GM12873 (cell line): ENCODE measurements at regions not wholly inside any gene's neighbourhood (a gene's known extent, or its start where the extent isn't known, plus 50 kb on each side); places are given as distances from the start of the nearest gene placed in this dataset.

Experiments used
- TF ChIP-seq, protein P1 (sequence below): IDR thresholded peaks from 2 replicates; pipeline ENCODE4 v1.5.1; 2012; ENCODE audit warnings: low read depth, mild to moderate bottlenecking, moderate library complexity, low read length, control low read depth; ENCODE audit not compliant: insufficient read depth; ENCODE audit errors: missing control alignments

DNA sequence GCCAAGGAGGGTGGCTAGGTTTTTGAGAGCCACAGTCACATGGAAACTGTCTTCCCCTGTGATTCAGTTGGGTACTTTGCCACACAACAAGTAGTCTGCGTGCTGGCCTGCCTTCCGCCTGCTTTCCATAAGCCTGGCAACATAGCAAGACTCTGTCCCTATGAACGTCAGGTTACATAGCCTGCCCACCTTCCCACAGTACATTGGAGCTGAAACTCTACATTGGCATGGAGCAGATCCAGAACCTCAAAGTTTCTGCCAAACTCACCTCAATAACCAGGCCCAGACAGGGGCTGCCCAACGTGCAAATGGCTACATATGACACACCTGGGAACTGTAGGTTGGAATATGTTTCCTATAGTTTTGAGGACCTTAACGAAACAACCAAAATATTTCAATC lies 140.6 kb upstream of the PRICKLE2 start:
- TF ChIP-seq, protein P1, sequence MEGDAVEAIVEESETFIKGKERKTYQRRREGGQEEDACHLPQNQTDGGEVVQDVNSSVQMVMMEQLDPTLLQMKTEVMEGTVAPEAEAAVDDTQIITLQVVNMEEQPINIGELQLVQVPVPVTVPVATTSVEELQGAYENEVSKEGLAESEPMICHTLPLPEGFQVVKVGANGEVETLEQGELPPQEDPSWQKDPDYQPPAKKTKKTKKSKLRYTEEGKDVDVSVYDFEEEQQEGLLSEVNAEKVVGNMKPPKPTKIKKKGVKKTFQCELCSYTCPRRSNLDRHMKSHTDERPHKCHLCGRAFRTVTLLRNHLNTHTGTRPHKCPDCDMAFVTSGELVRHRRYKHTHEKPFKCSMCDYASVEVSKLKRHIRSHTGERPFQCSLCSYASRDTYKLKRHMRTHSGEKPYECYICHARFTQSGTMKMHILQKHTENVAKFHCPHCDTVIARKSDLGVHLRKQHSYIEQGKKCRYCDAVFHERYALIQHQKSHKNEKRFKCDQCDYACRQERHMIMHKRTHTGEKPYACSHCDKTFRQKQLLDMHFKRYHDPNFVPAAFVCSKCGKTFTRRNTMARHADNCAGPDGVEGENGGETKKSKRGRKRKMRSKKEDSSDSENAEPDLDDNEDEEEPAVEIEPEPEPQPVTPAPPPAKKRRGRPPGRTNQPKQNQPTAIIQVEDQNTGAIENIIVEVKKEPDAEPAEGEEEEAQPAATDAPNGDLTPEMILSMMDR = no peak

DNA sequence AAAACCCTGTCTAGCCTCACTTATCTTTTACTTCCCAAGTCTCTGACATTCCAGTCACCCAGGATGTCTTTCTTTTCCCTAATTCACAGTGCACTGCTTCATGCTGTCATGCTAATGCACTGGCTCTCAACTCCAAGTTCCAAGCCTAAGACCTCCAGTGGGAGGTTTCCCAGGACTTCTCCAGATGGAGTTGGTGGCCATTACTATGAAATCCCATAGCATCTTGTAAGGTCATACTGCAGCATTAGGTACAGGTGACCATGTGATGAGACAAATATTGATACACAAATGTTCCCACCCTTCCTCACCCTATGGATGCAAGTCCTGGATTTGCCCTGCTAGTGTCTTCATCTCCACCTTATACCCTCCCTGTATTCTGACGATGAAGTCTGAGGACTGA lies 138.6 kb upstream of the PRICKLE2 start:
- TF ChIP-seq, protein P1 = no peak

DNA sequence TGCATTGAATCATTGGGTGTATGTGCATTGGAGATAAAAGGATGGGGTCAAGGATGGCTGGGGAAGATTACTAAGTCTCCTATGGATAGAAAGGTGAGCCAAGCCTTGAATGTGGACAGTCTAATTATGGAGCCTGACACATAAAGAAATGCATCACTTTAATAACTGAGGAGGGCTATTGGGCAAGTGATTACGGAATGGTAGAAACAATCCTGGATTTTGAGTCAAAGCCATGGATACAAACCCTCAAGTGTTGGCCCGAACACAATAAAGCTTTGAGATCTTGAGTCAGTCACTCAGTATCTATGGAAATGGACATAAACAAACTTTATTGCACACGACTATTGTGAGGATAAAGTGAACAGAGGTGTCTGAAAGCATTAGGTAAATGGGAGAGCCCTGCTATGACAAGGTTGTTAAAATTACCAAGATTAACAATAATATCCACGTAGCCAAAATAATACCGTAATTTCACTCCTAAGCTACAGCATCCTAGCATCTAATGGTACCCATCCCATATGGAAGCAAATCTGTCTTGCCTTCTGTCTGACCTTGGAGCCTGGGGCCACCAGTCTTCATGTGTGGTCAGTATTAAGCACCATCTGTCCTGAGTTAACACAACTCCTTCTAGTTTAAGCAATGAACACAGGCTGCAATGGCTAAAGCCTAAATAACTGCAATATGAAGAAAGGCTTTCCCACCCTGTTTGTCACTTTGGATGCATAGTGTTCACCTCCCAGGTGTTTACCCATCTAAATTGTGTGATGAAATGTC lies 136.9 kb upstream of the PRICKLE2 start:
- TF ChIP-seq, protein P1 = no peak

DNA sequence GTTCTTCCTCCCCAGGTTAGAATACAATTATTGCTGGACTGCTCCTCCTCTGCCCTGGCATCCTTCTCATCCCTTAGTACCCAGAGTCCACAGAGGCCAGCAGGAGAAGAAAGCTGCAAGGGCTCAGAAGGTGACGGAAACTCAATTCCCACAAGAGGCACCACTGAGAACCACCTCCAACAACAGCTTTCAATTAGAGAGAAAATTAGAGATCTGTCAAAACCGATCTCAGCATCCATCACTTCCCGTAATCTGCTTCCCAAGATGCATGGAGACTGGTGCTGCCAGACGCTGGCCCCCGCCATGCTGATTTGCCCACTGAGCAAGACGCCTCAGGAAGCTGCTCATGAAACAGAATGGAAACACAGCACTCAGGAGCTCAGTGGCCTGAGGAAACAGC lies 135.0 kb upstream of the PRICKLE2 start:
- TF ChIP-seq, protein P1 = no peak

DNA sequence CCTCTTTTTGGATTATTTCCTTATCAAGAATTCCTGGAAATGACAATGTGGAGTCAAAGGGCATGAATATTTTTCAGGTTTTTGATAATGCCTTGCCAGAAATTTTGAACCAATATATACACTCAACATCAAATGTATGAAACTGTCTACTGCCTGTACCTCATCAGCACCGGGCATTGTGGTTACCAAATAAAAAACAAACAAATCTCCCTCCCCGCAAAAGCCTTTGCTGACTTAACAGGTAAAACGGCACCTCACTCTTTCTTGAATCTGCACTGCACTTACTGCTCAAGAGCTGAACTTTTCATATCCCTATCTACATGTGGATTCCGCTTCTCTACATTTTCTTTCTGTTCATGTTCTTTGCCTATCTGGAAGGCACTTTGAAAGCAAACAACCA lies 134.5 kb upstream of the PRICKLE2 start:
- TF ChIP-seq, protein P1 = no peak

DNA sequence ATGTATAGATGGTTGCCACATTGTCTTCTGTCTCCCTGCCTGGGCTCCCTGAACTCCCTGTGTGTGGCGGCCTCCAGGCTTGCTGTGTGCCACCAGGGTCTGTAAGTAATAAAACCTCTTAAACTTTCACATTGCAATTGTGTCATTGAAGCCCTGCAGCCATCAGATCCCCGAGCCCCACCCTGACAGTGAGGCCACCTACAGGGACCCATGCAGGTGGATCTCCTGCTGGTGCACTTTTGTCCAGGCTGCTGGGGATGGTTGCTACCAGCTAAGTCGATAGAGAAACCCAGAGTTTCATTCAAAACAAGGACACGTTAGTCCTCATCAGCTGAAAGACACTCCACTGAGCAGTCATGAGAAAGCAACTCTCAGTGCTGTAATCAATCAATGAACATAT lies 133.6 kb upstream of the PRICKLE2 start:
- TF ChIP-seq, protein P1 = no peak

DNA sequence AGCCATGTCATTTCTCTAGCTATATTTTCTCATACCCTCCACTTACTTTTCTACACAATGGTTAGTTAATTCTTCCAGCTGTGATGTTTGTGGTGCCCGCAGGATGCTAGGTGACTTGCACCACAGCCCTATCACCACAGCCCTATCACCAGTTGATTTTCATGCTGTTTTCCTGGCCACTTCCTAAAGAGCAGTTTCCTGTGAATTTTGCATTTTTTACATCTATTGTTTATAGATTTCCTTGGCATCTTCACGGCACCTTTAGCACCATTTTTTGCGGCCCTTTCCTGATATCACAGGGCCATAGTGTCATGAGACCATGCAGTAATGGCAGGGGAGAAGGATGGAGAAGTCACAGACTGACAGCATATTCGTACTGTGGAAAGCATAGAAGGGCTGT lies 132.9 kb upstream of the PRICKLE2 start:
- TF ChIP-seq, protein P1 = no peak
